T-helper 17 cell (primary cell): ENCODE measurements at regions not wholly inside any gene's neighbourhood (a gene's known extent, or its start where the extent isn't known, plus 50 kb on each side); places are given as distances from the start of the nearest gene placed in this dataset.
"Not testable (repeated sequence)": the region's sequence is repeated elsewhere in the genome, so short reads cannot be mapped to it uniquely, and the experiment has no call there.

Source experiments
- ATAC-seq: fragments of 150-1000 bp; cut with Tn5 transposase; 2 replicates; pipeline ENCODE4 v1.10.0; 2021; ENCODE audit warnings: mild to moderate bottlenecking, moderate library complexity
- DNase-seq, 3 donors: peaks; one replicate each; pipeline versions ENCODE4 v3.0.0 to v3.0.0-alpha.2; 2020 to 2021
- H3K9me3 ChIP-seq: one replicate; pipeline ENCODE4 v1.7.0; 2013; ENCODE audit warnings: low read length, mild to moderate bottlenecking; ENCODE audit not compliant: control insufficient read depth, poor library complexity, severe bottlenecking
- H3K27ac Mint-ChIP-seq: one replicate; pipeline ENCODE4 v1.8.0; 2022; ENCODE audit warnings: mild to moderate bottlenecking, moderate library complexity, mixed read lengths
- H3K27me3 Mint-ChIP-seq: one replicate; pipeline ENCODE4 v1.8.0; 2022; ENCODE audit warnings: mixed read lengths
- H3K36me3 Mint-ChIP-seq: one replicate; pipeline ENCODE4 v1.8.0; 2022; ENCODE audit warnings: low read depth, mixed read lengths
- H3K4me1 Mint-ChIP-seq: one replicate; pipeline ENCODE4 v1.8.0; 2022; ENCODE audit warnings: mild to moderate bottlenecking, mixed read lengths
- H3K4me3 Mint-ChIP-seq: one replicate; pipeline ENCODE4 v1.8.0; 2022; ENCODE audit warnings: mild to moderate bottlenecking, moderate library complexity, mixed read lengths

- no peak overlapping the region for H3K27ac Mint-ChIP-seq
- no peaks in the 10 kb centered on the region for H3K4me1 Mint-ChIP-seq
- no peaks in the 10 kb centered on the region for H3K9me3 ChIP-seq
- H3K36me3 Mint-ChIP-seq = no peaks in the 10 kb centered on the region
- H3K27me3 Mint-ChIP-seq = peaks cover 13% of the 10 kb centered on the region
- H3K4me3 Mint-ChIP-seq = no peak overlapping the region
- ATAC-seq (no peak), DNase-seq (no peak)
These were observed 68.0 kb upstream of the RMP24 start for GRCh38 chr18:35904389-35905037.

GRCh38 chr18:35905436-35905835 is 67.0 kb upstream of the RMP24 start:
- H3K27ac Mint-ChIP-seq = no peak overlapping the region
- ATAC-seq = no peak
- no peaks in the 10 kb centered on the region for H3K4me1 Mint-ChIP-seq
- H3K4me3 Mint-ChIP-seq = no peak overlapping the region
- peaks cover 13% of the 10 kb centered on the region for H3K27me3 Mint-ChIP-seq
- H3K9me3 ChIP-seq = no peaks in the 10 kb centered on the region
- H3K36me3 Mint-ChIP-seq = no peaks in the 10 kb centered on the region
- DNase-seq = no peak

- peaks cover 13% of the 10 kb centered on the region for H3K27me3 Mint-ChIP-seq
- H3K27ac Mint-ChIP-seq, DNase-seq, ATAC-seq, H3K36me3 Mint-ChIP-seq, H3K4me3 Mint-ChIP-seq, H3K4me1 Mint-ChIP-seq, H3K9me3 ChIP-seq: not testable (repeated sequence)
These were observed 66.2 kb upstream of the RMP24 start for GRCh38 chr18:35906291-35906690.

GRCh38 chr18:35910327-35910726 is 62.2 kb upstream of the RMP24 start:
- ATAC-seq (no peak), DNase-seq (no peak)
- no peaks in the 10 kb centered on the region for H3K9me3 ChIP-seq
- Mint-ChIP-seq H3K4me3 (no peak overlapping the region), H3K27ac (no peak overlapping the region), H3K4me1 (no peaks in the 10 kb centered on the region), H3K36me3 (no peaks in the 10 kb centered on the region), H3K27me3 (peaks cover 42% of the 10 kb centered on the region)

GRCh38 chr18:35912332-35912731 is 60.1 kb upstream of the RMP24 start:
- H3K9me3 ChIP-seq = no peaks in the 10 kb centered on the region
- no peaks in the 10 kb centered on the region for H3K36me3 Mint-ChIP-seq
- no peak overlapping the region for H3K4me3 Mint-ChIP-seq
- no peak overlapping the region for H3K27ac Mint-ChIP-seq
- DNase-seq (no peak), ATAC-seq (no peak)
- H3K27me3 Mint-ChIP-seq = peaks cover 55% of the 10 kb centered on the region
- no peaks in the 10 kb centered on the region for H3K4me1 Mint-ChIP-seq

- Mint-ChIP-seq H3K4me3 (no peak overlapping the region), H3K27ac (no peak overlapping the region), H3K36me3 (no peaks in the 10 kb centered on the region), H3K4me1 (no peaks in the 10 kb centered on the region), H3K27me3 (peaks cover 44% of the 10 kb centered on the region)
- ATAC-seq (no peak), DNase-seq (no peak)
- H3K9me3 ChIP-seq = no peaks in the 10 kb centered on the region
These were observed 57.4 kb upstream of the RMP24 start for GRCh38 chr18:35915056-35915455.

- H3K27me3 Mint-ChIP-seq = peaks cover 51% of the 10 kb centered on the region
- no peaks in the 10 kb centered on the region for H3K36me3 Mint-ChIP-seq
- DNase-seq (no peak), ATAC-seq (no peak)
- no peaks in the 10 kb centered on the region for H3K4me1 Mint-ChIP-seq
- H3K4me3 Mint-ChIP-seq = no peak overlapping the region
- H3K27ac Mint-ChIP-seq = no peak overlapping the region
- H3K9me3 ChIP-seq = no peaks in the 10 kb centered on the region
These were observed 55.4 kb upstream of the RMP24 start for GRCh38 chr18:35917043-35917442.

GRCh38 chr18:35918564-35918963 is 53.9 kb upstream of the RMP24 start:
- ATAC-seq (no peak), DNase-seq (no peak)
- Mint-ChIP-seq H3K27ac (no peak overlapping the region), H3K27me3 (peaks cover 49% of the 10 kb centered on the region), H3K4me1 (no peaks in the 10 kb centered on the region), H3K36me3 (no peaks in the 10 kb centered on the region), H3K4me3 (no peak overlapping the region)
- H3K9me3 ChIP-seq = no peaks in the 10 kb centered on the region

GRCh38 chr18:35919179-35919578 is 53.3 kb upstream of the RMP24 start:
- Mint-ChIP-seq H3K4me1 (no peaks in the 10 kb centered on the region), H3K27me3 (peaks cover 55% of the 10 kb centered on the region), H3K36me3 (no peaks in the 10 kb centered on the region), H3K4me3 (no peak overlapping the region), H3K27ac (no peak overlapping the region)
- ATAC-seq (no peak), DNase-seq (no peak)
- no peaks in the 10 kb centered on the region for H3K9me3 ChIP-seq

- Mint-ChIP-seq H3K36me3 (no peaks in the 10 kb centered on the region), H3K4me1 (peaks cover 2% of the 10 kb centered on the region), H3K4me3 (no peak overlapping the region), H3K27ac (no peak overlapping the region), H3K27me3 (peaks cover 53% of the 10 kb centered on the region)
- ATAC-seq (no peak), DNase-seq (no peak)
- no peaks in the 10 kb centered on the region for H3K9me3 ChIP-seq
These were observed 51.9 kb upstream of the RMP24 start for GRCh38 chr18:35920623-35921022.
